CD4-positive, alpha-beta T cell (primary cell): ENCODE measurements at regions not wholly inside any gene's neighbourhood (a gene's known extent, or its start where the extent isn't known, plus 50 kb on each side); places are given as distances from the start of the nearest gene placed in this dataset.

ENCODE experiments used
- ATAC-seq: fragments of 200-7000 bp; cut with Tn5 transposase; one replicate; pipeline ENCODE4 v1.10.0; 2022; ENCODE audit warnings: mild to moderate bottlenecking; ENCODE audit not compliant: poor library complexity
- CTCF ChIA-PET: fragments of 350-600 bp; sonication (Branson Sonifier 250); formaldehyde crosslinking; loops from one replicate; lab custom pipeline; 2021; ENCODE audit warnings: antibody characterized with exemption, inconsistent platforms; lab: Charles Lee
- POLR2A ChIA-PET: fragments of 350-600 bp; sonication (Branson Sonifier 250); formaldehyde crosslinking; loops from one replicate; lab custom pipeline; 2021; ENCODE audit warnings: antibody characterized with exemption, inconsistent platforms; lab: Charles Lee
- DNase-seq, 14 experiments: peaks; one replicate each; pipeline ENCODE4 v3.0.0-alpha.2; 2013 to 2020; ENCODE audit warnings: mixed read lengths in 2 of 14
- H3K27ac ChIP-seq, 2 donors: one replicate each; pipeline versions ENCODE4 v1.5.1 to v1.7.0; 2013; ENCODE audit warnings: low read length in 2 of 2, low read depth in 1 of 2, mild to moderate bottlenecking in 1 of 2
- H3K27me3 ChIP-seq, 2 experiments: 1 replicate in 1 of 2; 2 replicates in 1 of 2; pipeline versions ENCODE4 v1.6.1 to v1.7.0; 2013; ENCODE audit warnings: low read length in 2 of 2, control low read depth in 1 of 2, mild to moderate bottlenecking in 1 of 2, moderate library complexity in 1 of 2; ENCODE audit not compliant: insufficient read depth in 2 of 2, control insufficient read depth in 1 of 2
- H3K36me3 ChIP-seq: one replicate; pipeline ENCODE4 v1.6.1; 2013; ENCODE audit warnings: low read length, control low read depth; ENCODE audit not compliant: insufficient read depth
- H3K4me1 ChIP-seq: one replicate; pipeline ENCODE4 v1.6.1; 2013; ENCODE audit warnings: low read length, control low read depth; ENCODE audit not compliant: insufficient read depth
- H3K4me3 ChIP-seq: one replicate; pipeline ENCODE4 v1.5.1; 2013; ENCODE audit warnings: mild to moderate bottlenecking, low read length, moderate library complexity
- H3K9me3 ChIP-seq, 2 experiments: 1 replicate in 1 of 2; 2 replicates in 1 of 2; pipeline versions ENCODE4 v1.6.1 to v1.7.0; 2013; ENCODE audit warnings: low read length in 2 of 2, mild to moderate bottlenecking in 2 of 2, control low read depth in 1 of 2, moderate library complexity in 1 of 2; ENCODE audit not compliant: control insufficient read depth in 1 of 2, insufficient read depth in 1 of 2
- H3K27ac Mint-ChIP-seq: one replicate; pipeline ENCODE4 v1.8.0; 2020; ENCODE audit warnings: mixed read lengths
- H3K27me3 Mint-ChIP-seq: one replicate; pipeline ENCODE4 v1.8.0; 2021; ENCODE audit warnings: mixed read lengths
- H3K36me3 Mint-ChIP-seq: one replicate; pipeline ENCODE4 v1.8.0; 2021; ENCODE audit warnings: low read depth, mixed read lengths
- H3K4me1 Mint-ChIP-seq: one replicate; pipeline ENCODE4 v1.8.0; 2021; ENCODE audit warnings: low read depth, mixed read lengths
- H3K4me3 Mint-ChIP-seq: one replicate; pipeline ENCODE4 v1.8.0; 2020; ENCODE audit warnings: mild to moderate bottlenecking, mixed read lengths
- H3K9me3 Mint-ChIP-seq: one replicate; pipeline ENCODE4 v1.8.0; 2020; ENCODE audit warnings: mixed read lengths
- intact Hi-C, 2 experiments: fragments of 100-400 bp; cut with DNase I in 1 of 2; cut with micrococcal nuclease in 1 of 2; formaldehyde crosslinking; loops; one replicate each; pipeline versions ENCODE4 v1.15.1 to v1.9.0; 2023 to 2025; cut with DNase I, micrococcal nuclease
- TF ChIP-seq, protein P1 (sequence below): fragments of 200-600 bp; IDR thresholded peaks from one replicate; pipeline ENCODE4 v1.8.0; 2022; ENCODE audit warnings: antibody characterized with exemption, mild to moderate bottlenecking

DNA sequence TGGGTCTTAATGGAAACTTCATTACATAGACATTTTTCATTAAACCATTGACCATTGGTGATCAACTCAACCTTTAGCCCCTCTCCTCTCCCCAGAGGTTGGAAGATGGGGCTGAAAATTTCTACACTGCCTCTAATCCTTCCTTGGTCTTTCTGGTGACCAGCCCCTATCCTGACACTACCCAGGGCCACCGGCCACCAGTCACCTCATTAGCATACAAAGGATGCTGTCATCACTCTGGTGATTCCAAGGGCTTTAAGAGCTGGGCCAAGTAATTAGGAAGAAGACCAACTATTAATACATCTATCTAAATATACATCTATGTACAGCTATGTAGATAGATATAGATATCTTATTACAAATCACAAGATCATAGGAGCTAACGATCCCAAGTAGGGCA, 111.2 kb upstream of the IRX6 start:
- no peaks in the 10 kb centered on the region for H3K36me3 Mint-ChIP-seq
- H3K27me3 ChIP-seq: no peaks in the 10 kb centered on the region
- H3K9me3 ChIP-seq: no peaks in the 10 kb centered on the region
- TF ChIP-seq, protein P1, sequence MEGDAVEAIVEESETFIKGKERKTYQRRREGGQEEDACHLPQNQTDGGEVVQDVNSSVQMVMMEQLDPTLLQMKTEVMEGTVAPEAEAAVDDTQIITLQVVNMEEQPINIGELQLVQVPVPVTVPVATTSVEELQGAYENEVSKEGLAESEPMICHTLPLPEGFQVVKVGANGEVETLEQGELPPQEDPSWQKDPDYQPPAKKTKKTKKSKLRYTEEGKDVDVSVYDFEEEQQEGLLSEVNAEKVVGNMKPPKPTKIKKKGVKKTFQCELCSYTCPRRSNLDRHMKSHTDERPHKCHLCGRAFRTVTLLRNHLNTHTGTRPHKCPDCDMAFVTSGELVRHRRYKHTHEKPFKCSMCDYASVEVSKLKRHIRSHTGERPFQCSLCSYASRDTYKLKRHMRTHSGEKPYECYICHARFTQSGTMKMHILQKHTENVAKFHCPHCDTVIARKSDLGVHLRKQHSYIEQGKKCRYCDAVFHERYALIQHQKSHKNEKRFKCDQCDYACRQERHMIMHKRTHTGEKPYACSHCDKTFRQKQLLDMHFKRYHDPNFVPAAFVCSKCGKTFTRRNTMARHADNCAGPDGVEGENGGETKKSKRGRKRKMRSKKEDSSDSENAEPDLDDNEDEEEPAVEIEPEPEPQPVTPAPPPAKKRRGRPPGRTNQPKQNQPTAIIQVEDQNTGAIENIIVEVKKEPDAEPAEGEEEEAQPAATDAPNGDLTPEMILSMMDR: no peak
- DNase-seq: no peak
- H3K36me3 ChIP-seq: no peaks in the 10 kb centered on the region
- no peak overlapping the region for H3K4me3 Mint-ChIP-seq
- H3K27ac ChIP-seq: no peak overlapping the region
- no peaks in the 10 kb centered on the region for H3K4me1 ChIP-seq
- POLR2A ChIA-PET: no interaction called here
- intact Hi-C loops: no loop called here
- peaks cover 4% of the 10 kb centered on the region for H3K27me3 Mint-ChIP-seq
- no peak for ATAC-seq
- H3K4me3 ChIP-seq: no peak overlapping the region
- H3K4me1 Mint-ChIP-seq: no peaks in the 10 kb centered on the region
- no peaks in the 10 kb centered on the region for H3K9me3 Mint-ChIP-seq
- H3K27ac Mint-ChIP-seq: no peak overlapping the region
- CTCF ChIA-PET: no interaction called here

DNA sequence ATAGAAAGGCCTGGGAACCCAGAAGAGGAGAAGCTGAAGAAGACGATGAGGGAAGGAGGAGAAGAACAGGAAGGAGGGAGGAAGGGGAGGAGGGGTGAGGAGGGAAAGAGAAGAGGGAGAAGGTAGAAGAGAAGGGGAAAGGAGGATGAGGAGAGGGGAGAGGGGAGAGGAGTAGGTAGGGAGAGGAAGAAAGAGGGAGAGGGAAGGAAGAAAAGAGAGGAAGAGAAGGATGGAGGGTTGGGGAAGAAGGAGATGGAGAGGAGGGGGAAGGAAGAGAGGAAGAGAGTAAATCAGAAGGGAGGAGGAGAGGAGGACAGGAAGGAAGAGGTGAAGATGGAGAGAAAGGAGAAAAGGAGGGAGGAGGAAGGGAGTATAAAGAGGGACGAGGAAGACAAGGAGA, 109.6 kb upstream of the IRX6 start:
- intact Hi-C loops: no loop called here
- Mint-ChIP-seq H3K4me1 (no peaks in the 10 kb centered on the region), H3K36me3 (no peaks in the 10 kb centered on the region), H3K4me3 (no peak overlapping the region), H3K9me3 (no peaks in the 10 kb centered on the region), H3K27me3 (peaks cover 4% of the 10 kb centered on the region), H3K27ac (no peak overlapping the region)
- no peaks in the 10 kb centered on the region for H3K9me3 ChIP-seq
- H3K27ac ChIP-seq: no peak overlapping the region
- ChIA-PET POLR2A (no interaction called here), CTCF (no interaction called here)
- H3K27me3 ChIP-seq: no peaks in the 10 kb centered on the region
- ATAC-seq: no peak
- no peaks in the 10 kb centered on the region for H3K4me1 ChIP-seq
- TF ChIP-seq, protein P1: no peak
- no peaks in the 10 kb centered on the region for H3K36me3 ChIP-seq
- DNase-seq: no peak
- no peak overlapping the region for H3K4me3 ChIP-seq

DNA sequence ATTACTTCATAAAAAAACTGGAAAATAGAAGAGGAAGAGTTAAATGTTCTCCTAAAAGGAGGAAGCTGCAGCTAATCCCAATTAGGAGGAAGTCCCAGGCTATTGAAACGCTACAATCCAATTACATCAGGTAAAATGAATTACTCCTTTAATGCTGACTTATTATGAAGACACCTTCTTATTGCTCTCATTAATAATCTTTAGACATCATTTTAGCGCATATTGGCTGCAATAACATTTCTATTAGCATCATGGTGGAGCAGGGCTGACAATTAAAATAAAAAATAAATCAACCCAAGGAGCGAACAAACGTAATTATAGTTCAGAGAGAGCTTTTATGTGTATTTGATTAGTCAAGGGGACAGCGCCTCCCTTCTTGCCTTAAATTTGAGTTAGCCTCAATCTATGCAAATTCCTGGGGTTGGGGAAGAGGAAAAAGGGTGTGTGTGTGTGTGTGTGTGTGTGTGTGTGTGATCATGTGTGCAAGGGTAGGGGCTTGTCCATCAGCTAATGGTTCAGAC, 109.0 kb upstream of the IRX6 start:
- Mint-ChIP-seq H3K9me3 (no peaks in the 10 kb centered on the region), H3K27me3 (peaks cover 4% of the 10 kb centered on the region), H3K36me3 (no peaks in the 10 kb centered on the region), H3K4me3 (no peak overlapping the region), H3K27ac (no peak overlapping the region), H3K4me1 (no peaks in the 10 kb centered on the region)
- DNase-seq: no peak
- TF ChIP-seq, protein P1: no peak
- Histone ChIP-seq H3K9me3 (no peaks in the 10 kb centered on the region), H3K27me3 (no peaks in the 10 kb centered on the region), H3K4me1 (no peaks in the 10 kb centered on the region), H3K36me3 (no peaks in the 10 kb centered on the region), H3K4me3 (no peak overlapping the region), H3K27ac (no peak overlapping the region)
- ChIA-PET CTCF (no interaction called here), POLR2A (no interaction called here)
- no peak for ATAC-seq
- intact Hi-C loops: no loop called here
